ENCODE measurements at regions not wholly inside any gene's neighbourhood (a gene's known extent, or its start where the extent isn't known, plus 50 kb on each side); places are given as distances from the start of the nearest gene placed in this dataset.

GRCh38 chr10:3578159-3578558, 206.8 kb downstream of the KLF6 start:
- no peak for TF ChIP-seq CTCF (IDR thresholded peaks at IDR 0.05)
- intact Hi-C loops (cut with DNase I): no loop called here
- Histone ChIP-seq H3K27ac (no peak overlapping the region), H3K9me3 (no peaks in the 10 kb centered on the region), H3K27me3 (no peaks in the 10 kb centered on the region), H3K36me3 (no peaks in the 10 kb centered on the region), H3K4me3 (no peak overlapping the region), H3K9ac (ENCODE audit: low read depth in 2 of 2, low read length in 2 of 2) (no peak overlapping the region), H3K4me1 (no peaks in the 10 kb centered on the region)
- no peak for DNase-seq

- no peak for DNase-seq
- Histone ChIP-seq H3K36me3 (no peaks in the 10 kb centered on the region), H3K27me3 (no peaks in the 10 kb centered on the region), H3K4me3 (no peak overlapping the region), H3K4me1 (no peaks in the 10 kb centered on the region), H3K9me3 (no peaks in the 10 kb centered on the region), H3K9ac (ENCODE audit: low read depth in 2 of 2, low read length in 2 of 2) (no peak overlapping the region), H3K27ac (no peak overlapping the region)
- intact Hi-C loops (cut with DNase I): no loop called here
- no peak for TF ChIP-seq CTCF (IDR thresholded peaks at IDR 0.05)
Measured at GRCh38 chr10:3574451-3574850, 210.6 kb downstream of the KLF6 start.

GRCh38 chr10:3573498-3573897, 211.5 kb downstream of the KLF6 start:
- no peak for DNase-seq
- no peaks in the 10 kb centered on the region for H3K36me3 ChIP-seq
- no peak overlapping the region for H3K27ac ChIP-seq
- no peak overlapping the region for H3K4me3 ChIP-seq
- no peak for TF ChIP-seq CTCF (IDR thresholded peaks at IDR 0.05)
- no peaks in the 10 kb centered on the region for H3K27me3 ChIP-seq
- intact Hi-C loops (cut with DNase I): no loop called here
- no peak overlapping the region for H3K9ac ChIP-seq (ENCODE audit: low read depth in 2 of 2, low read length in 2 of 2)
- H3K4me1 ChIP-seq: no peaks in the 10 kb centered on the region
- no peaks in the 10 kb centered on the region for H3K9me3 ChIP-seq

GRCh38 chr10:3571310-3571825, 213.6 kb downstream of the KLF6 start:
- no peak overlapping the region for H3K27ac ChIP-seq
- no peak for DNase-seq
- intact Hi-C loops (cut with DNase I): no loop called here
- no peak for TF ChIP-seq CTCF (IDR thresholded peaks at IDR 0.05)
- no peaks in the 10 kb centered on the region for H3K9me3 ChIP-seq
- H3K4me1 ChIP-seq: no peaks in the 10 kb centered on the region
- no peaks in the 10 kb centered on the region for H3K27me3 ChIP-seq
- H3K36me3 ChIP-seq: no peaks in the 10 kb centered on the region
- H3K4me3 ChIP-seq: no peak overlapping the region
- H3K9ac ChIP-seq (ENCODE audit: low read depth in 2 of 2, low read length in 2 of 2): no peak overlapping the region

GRCh38 chr10:3570855-3571266, 214.1 kb downstream of the KLF6 start:
- Histone ChIP-seq H3K9me3 (no peaks in the 10 kb centered on the region), H3K27ac (no peak overlapping the region), H3K36me3 (no peaks in the 10 kb centered on the region), H3K9ac (ENCODE audit: low read depth in 2 of 2, low read length in 2 of 2) (no peak overlapping the region), H3K27me3 (no peaks in the 10 kb centered on the region), H3K4me3 (no peak overlapping the region), H3K4me1 (no peaks in the 10 kb centered on the region)
- intact Hi-C loops (cut with DNase I): no loop called here
- no peak for DNase-seq
- no peak for TF ChIP-seq CTCF (IDR thresholded peaks at IDR 0.05)
